ENCODE measurements at regions not wholly inside any gene's neighbourhood (a gene's known extent, or its start where the extent isn't known, plus 50 kb on each side); places are given as distances from the start of the nearest gene placed in this dataset.

GRCh38 chr10:106114656-106115186 lies 1049.8 kb downstream of the SORCS1 start:
- TF ChIP-seq, protein P1, sequence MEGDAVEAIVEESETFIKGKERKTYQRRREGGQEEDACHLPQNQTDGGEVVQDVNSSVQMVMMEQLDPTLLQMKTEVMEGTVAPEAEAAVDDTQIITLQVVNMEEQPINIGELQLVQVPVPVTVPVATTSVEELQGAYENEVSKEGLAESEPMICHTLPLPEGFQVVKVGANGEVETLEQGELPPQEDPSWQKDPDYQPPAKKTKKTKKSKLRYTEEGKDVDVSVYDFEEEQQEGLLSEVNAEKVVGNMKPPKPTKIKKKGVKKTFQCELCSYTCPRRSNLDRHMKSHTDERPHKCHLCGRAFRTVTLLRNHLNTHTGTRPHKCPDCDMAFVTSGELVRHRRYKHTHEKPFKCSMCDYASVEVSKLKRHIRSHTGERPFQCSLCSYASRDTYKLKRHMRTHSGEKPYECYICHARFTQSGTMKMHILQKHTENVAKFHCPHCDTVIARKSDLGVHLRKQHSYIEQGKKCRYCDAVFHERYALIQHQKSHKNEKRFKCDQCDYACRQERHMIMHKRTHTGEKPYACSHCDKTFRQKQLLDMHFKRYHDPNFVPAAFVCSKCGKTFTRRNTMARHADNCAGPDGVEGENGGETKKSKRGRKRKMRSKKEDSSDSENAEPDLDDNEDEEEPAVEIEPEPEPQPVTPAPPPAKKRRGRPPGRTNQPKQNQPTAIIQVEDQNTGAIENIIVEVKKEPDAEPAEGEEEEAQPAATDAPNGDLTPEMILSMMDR (optimal IDR thresholded peaks at IDR 0.05 in 1 of 3, IDR thresholded peaks at IDR 0.05 in 1 of 3, conservative IDR thresholded peaks at IDR 0.05 in 1 of 3; ENCODE audit: extremely low read depth in 1 of 3, insufficient read depth in 2 of 3, low read length in 3 of 3): no peak
- TF ChIP-seq EZH2 (IDR thresholded peaks at IDR 0.05; ENCODE audit: low read length): no peak

All from keratinocyte (primary cell).